ENCODE measurements at regions not wholly inside any gene's neighbourhood (a gene's known extent, or its start where the extent isn't known, plus 50 kb on each side); places are given as distances from the start of the nearest gene placed in this dataset.
"Not testable (repeated sequence)": the region's sequence is repeated elsewhere in the genome, so short reads cannot be mapped to it uniquely, and the experiment has no call there.

DNA sequence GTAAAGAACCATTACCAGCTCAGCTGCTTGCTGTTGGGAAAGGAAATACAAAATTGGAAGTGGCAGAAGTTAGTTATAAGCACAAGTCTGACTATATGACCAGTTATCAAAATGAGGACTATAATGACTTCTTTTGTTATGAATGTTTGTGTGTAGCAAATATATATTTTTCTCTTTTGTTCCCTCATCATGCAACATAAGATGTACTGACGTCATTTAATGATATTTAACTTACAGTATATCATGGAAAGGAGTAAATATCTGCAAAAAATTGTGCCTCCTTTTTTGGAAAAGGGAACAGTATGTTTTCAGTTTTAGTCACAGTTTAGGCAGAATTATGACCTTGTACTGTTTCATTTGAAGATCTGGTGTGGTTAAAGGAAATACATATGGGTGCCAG is 356.3 kb upstream of the SLITRK5 start:
- no peak overlapping the region for H3K4me3 ChIP-seq (ENCODE audit: low read depth, low read length)
- DNase-seq (ENCODE audit: low read depth): no peak
- TF ChIP-seq CTCF (IDR thresholded peaks at IDR 0.05; ENCODE audit: insufficient read depth, low read length): no peak

- no peak overlapping the region for H3K4me3 ChIP-seq (ENCODE audit: low read depth, low read length)
- no peak for TF ChIP-seq CTCF (IDR thresholded peaks at IDR 0.05; ENCODE audit: insufficient read depth, low read length)
- no peak for DNase-seq (ENCODE audit: low read depth)
Measured at GRCh38 chr13:87322386-87322785, 348.8 kb upstream of the SLITRK5 start.

DNA sequence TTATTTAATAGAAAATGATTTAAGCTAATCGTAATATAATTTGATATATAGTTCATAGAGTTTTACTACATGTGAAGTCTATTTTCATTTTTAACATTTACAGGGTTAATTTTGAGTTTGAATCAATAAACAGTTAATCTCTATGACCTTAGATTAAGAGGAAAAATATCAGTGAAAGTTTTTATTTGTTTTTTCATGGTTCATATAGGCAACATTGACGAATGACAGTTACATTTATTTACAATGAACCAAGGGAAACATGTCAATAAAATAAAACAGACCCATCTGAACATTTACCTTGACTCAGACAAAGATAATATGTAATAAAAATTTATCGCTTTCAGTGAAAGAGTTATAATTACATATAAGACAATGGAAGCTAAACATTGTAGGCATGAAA is 346.6 kb upstream of the SLITRK5 start:
- no peak overlapping the region for H3K4me3 ChIP-seq (ENCODE audit: low read depth, low read length)
- TF ChIP-seq CTCF (IDR thresholded peaks at IDR 0.05; ENCODE audit: insufficient read depth, low read length): no peak
- no peak for DNase-seq (ENCODE audit: low read depth)

DNA sequence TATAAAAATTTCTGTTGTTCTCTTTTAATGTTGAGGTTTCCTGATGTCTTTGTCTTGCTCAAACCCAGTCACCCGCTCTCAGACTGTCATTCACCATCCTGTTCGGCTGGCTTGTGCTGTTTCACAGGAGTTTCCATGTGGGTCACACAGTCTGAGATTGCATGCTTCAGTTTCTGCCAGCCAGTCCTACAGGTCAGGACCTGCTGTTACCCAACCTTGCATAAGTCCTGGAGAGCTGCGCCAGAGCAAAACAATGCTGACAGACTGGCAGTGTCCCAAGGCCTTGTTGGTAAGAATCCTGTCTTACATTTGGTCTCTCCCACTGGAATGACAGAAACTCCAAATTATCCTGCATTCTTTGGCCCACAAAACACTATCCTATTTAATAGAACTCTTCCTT is 340.0 kb upstream of the SLITRK5 start:
- H3K4me3 ChIP-seq (ENCODE audit: low read depth, low read length): no peak overlapping the region
- no peak for TF ChIP-seq CTCF (IDR thresholded peaks at IDR 0.05; ENCODE audit: insufficient read depth, low read length)
- no peak for DNase-seq (ENCODE audit: low read depth)

DNA sequence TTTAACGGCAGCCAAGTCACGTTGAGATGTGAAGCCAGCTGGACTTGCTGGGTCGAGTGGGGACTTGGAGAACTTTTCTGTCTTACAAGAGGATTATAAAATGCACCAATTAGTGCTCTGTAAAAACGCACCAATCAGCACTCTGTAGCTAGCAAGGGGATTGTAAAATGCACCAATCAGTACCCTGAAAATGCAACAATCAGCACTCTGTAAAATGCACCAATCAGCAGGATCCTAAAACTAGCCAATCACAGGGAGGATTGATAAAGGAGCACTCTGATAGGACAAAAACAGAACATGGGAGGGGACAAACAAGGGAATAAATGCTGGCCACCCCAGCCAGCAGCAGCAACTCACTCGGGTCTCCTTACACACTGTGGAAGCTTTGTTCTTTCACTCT is 337.6 kb upstream of the SLITRK5 start:
- no peak overlapping the region for H3K4me3 ChIP-seq (ENCODE audit: low read depth, low read length)
- no peak for DNase-seq (ENCODE audit: low read depth)
- TF ChIP-seq CTCF (IDR thresholded peaks at IDR 0.05; ENCODE audit: insufficient read depth, low read length): no peak

DNA sequence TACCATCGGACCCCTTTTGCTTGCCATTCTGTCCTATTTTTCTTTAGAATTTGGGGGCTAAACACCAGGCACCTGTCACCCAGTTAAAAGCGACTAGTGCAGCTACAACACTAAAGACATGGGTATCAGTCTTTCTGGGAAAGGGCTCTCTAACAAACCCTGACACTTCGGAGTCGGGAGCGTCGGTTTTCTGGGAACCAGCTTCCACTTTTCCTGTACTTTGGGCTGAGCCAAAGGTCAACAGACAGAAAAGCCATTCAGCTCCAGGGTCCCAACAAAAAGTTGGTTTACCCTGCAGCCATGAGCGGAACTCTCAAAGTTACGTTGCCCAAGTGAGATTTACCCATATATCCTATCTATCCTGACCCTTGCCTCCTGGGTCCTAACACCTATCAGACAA is 337.0 kb upstream of the SLITRK5 start:
- H3K4me3 ChIP-seq (ENCODE audit: low read depth, low read length): no peak overlapping the region
- no peak for TF ChIP-seq CTCF (IDR thresholded peaks at IDR 0.05; ENCODE audit: insufficient read depth, low read length)
- no peak for DNase-seq (ENCODE audit: low read depth)

DNA sequence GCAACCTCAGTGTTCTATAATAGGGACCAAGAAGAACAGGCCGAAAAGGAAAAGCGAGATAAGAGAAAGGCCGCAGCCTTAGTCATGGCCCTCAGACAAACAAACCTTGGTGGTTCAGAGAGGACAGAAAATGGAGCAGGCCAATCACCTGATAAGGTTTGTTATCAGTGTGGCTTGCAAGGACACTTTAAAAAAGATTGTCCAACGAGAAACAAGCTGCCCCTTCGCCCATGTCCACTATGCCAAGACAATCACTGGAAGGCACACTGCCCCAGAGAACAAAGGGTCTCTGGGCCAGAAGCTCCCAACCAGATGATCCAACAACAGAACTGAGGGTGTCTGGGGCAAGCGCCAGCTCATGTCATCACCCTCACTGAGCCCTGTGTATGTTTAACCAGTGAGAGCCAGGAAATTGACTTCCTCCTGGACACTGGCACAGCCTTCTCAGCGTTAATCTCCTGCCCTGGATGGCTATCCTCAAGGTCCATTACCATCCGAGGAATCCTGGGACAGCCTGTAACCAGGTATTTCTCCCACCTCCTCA is 334.8 kb upstream of the SLITRK5 start:
- H3K4me3 ChIP-seq (ENCODE audit: low read depth, low read length); DNase-seq (ENCODE audit: low read depth): not testable (repeated sequence)
